ENCODE measurements at regions not wholly inside any gene's neighbourhood (a gene's known extent, or its start where the extent isn't known, plus 50 kb on each side); places are given as distances from the start of the nearest gene placed in this dataset.
"Not testable (repeated sequence)": the region's sequence is repeated elsewhere in the genome, so short reads cannot be mapped to it uniquely, and the experiment has no call there.

DNA sequence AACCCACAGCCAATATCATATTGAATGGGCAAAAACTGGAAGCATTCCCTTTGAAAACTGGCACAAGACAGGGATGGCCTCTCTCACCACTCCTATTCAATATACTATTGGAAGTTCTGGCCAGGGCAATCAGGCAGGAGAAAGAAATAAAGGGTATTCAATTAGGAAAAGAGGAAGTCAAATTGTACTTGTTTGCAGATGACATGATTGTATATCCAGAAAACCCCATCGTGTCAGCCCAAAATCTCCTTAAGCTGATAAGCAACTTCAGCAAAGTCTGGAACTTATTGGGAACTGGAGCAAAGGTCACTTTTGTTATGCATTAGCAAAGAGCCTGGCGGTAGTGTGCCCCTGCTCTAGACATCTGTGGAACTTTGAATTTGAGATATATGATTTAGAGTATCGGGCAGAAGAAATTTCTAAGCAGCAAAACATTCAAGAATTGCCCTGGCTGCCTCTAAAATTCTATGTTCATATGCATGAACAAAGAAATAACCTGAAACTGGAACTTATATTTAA is 53.4 kb upstream of the PSMA1 start:
- DNase-seq (ENCODE audit: low read depth), result not testable (repeated sequence)

- DNase-seq (ENCODE audit: low read depth), result no peak
Observed at GRCh38 chr11:14577292-14577691, 57.1 kb upstream of the PSMA1 start.

GRCh38 chr11:14577835-14578529 is 57.8 kb upstream of the PSMA1 start:
- no peak for DNase-seq (ENCODE audit: low read depth)

GRCh38 chr11:14578541-14578956 is 58.4 kb upstream of the PSMA1 start:
- peak; percentile 25 for DNase-seq (ENCODE audit: low read depth)

- no peak for DNase-seq (ENCODE audit: low read depth)
Observed at GRCh38 chr11:14579646-14580045, 59.5 kb upstream of the PSMA1 start.

GRCh38 chr11:14582793-14583192 is 60.8 kb upstream of the PDE3B start:
- DNase-seq (ENCODE audit: low read depth), result no peak

DNA sequence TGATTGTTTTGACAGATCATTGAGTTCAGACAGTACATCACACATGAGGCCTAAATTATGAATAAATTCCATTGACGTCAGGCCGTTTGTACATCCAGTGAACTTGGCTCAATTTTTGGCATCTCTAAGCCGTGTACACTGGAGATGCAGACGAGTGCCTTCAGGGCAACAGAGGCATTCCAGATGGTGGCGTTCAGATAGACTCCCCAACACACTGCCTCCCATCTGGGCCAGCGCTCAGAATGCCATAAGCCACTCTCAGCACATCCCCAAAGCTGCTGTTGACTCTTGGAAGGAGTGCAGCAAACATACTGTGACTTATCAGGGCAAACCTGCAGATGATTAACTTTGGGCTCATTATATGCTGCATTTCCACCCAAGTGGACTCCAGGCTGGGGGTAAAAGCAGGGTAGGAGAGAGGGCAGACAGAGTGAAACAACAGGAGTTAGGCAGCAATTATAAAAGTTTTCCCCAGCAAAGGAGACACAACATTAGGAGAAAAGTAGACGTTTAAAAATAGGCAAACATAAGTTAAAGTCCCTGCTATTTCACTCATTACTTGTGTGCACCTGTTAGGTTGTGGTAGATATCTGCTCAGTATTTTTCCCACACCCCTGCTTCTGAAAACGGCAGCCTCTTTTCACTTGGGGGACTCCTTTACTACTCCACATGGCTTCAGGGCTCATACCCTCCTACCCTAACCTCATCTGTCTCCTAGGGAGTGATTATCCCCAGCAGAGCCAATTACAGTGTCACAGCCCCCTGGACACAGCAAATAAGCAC is 60.2 kb upstream of the PDE3B start:
- DNase-seq (ENCODE audit: low read depth), result no peak

GRCh38 chr11:14584035-14584363 is 59.6 kb upstream of the PDE3B start:
- DNase-seq (ENCODE audit: low read depth), result no peak

- no peak for DNase-seq (ENCODE audit: low read depth)
Observed at GRCh38 chr11:14584595-14584994, 59.0 kb upstream of the PDE3B start.

DNA sequence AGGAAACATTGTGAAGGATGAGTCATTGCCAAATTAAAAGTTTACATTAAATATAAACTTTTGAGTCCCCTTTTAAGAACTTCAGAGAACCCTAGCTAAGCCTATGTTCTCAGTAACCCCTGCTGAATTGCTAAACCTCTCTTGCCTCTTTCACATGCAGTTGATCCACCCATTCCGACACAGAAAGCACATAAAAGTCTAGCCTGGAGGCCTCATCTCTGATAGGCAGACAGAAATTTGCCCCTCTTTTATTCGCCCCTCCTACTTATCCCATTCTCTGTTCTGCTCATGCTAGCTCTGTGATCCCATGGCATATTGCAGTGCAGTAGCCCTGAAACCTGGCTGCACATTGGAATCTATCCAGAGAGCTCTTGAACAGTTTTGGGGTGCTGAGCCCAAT is 58.2 kb upstream of the PDE3B start:
- no peak for DNase-seq (ENCODE audit: low read depth)

DNA sequence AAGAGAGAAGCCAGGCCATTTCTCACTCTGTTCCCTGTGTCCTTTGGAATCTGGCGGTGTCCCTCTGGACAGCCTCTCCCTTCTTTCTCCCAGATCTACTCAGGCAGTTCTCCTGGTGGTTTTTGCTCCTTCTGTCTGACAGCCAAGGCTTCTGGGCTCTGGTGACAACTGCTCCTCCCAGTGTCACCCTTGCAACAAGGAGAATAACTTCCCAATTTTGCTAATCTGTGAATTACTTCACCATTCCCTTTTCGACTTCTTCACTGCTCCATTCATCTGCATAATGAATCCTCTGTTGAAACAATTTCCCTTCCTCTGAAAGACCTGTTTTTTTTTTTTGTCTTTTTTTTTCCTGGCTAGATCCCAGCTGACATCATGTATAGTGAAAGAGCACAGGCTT is 56.3 kb upstream of the PDE3B start:
- DNase-seq (ENCODE audit: low read depth), result no peak

GRCh38 chr11:14588681-14589080 is 54.9 kb upstream of the PDE3B start:
- no peak for DNase-seq (ENCODE audit: low read depth)

DNA sequence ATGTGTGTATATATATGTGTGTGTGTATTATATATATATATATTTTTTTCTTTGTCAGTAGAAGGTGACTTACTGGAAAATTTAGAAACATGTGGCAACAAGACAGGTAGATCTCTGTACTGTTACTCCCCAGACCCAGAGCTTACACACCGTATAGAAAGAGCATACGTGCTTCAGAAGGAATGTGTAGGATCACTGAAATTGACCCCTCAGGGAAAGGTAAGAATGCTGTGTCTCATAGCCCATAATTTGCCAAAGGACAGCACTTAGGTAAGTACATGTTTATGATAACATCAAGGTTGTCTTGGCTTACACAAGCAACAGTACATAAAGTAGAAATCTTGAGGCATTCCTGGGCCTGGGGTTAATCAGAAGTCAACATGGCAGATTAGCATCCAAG is 54.2 kb upstream of the PDE3B start:
- DNase-seq (ENCODE audit: low read depth), result no peak

- DNase-seq (ENCODE audit: low read depth), result not testable (repeated sequence)
Observed at GRCh38 chr11:14591046-14591445, 52.6 kb upstream of the PDE3B start.

DNA sequence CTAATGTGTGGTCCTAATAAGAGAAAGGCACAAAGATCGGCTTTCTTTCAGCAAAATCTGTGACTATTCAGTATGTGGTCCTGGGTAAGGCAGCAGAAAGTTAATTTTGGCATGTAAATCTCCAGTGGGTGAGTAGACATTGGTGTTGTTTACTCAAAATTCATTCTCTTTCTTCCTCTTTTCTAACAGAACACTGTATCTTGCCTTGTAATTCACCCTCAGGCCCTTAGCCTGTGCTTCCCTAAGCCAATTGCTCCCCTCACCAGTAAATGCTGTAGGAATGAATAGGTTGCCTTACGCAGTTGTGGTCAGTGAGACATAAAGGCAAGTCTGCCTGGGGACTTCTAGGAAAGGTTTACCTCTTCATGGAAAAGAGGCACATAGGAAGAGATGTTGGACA is 49.9 kb upstream of the PDE3B start:
- DNase-seq (ENCODE audit: low read depth), result no peak
